Transverse colon (tissue), 4 donors: ENCODE measurements at regions not wholly inside any gene's neighbourhood (a gene's known extent, or its start where the extent isn't known, plus 50 kb on each side); places are given as distances from the start of the nearest gene placed in this dataset.
"Not testable (repeated sequence)": the region's sequence is repeated elsewhere in the genome, so short reads cannot be mapped to it uniquely, and the experiment has no call there.

Experiments
- DNase-seq: peaks from one replicate; pipeline ENCODE4 v3.0.0-alpha.2; 2019
- H3K27ac ChIP-seq, 4 donors: fragments of 200-600 bp; sonication (generic); 2 replicates each; pipeline ENCODE4 v1.5.1; 2016 to 2018; ENCODE audit warnings: inconsistent platforms in 4 of 4
- H3K27me3 ChIP-seq: fragments of 200-600 bp; sonication (generic); 2 replicates; pipeline ENCODE4 v1.5.1; 2017; ENCODE audit warnings: inconsistent platforms
- H3K36me3 ChIP-seq, 4 donors: fragments of 200-600 bp; sonication (generic); 2 replicates each; pipeline ENCODE4 v1.5.1; 2017 to 2019; ENCODE audit warnings: inconsistent platforms in 4 of 4
- H3K4me1 ChIP-seq, 4 donors: fragments of 200-600 bp; sonication (generic); 2 replicates each; pipeline ENCODE4 v1.5.1; 2017 to 2020; ENCODE audit warnings: inconsistent platforms in 4 of 4
- H3K4me3 ChIP-seq, 4 donors: fragments of 200-600 bp; sonication (generic); 1 replicate in 1 of 4; 2 replicates in 3 of 4; pipeline versions ENCODE4 v1.5.1 to v1.6.1; 2017 to 2019; ENCODE audit warnings: inconsistent platforms in 4 of 4
- H3K9me3 ChIP-seq, 2 donors: fragments of 200-600 bp; sonication (generic); 2 replicates each; pipeline ENCODE4 v1.5.1; 2017 to 2019; ENCODE audit warnings: inconsistent platforms in 2 of 2
- CTCF ChIP-seq, 5 experiments: fragments of 200-600 bp in 3 of 5; fragments of 450-650 bp in 2 of 5; sonication (generic) in 3 of 5; IDR thresholded peaks; 1 replicate in 2 of 5; 2 replicates in 3 of 5; pipeline ENCODE4 v1.5.1; 2016 to 2017; ENCODE audit warnings: antibody characterized with exemption in 5 of 5, inconsistent platforms in 3 of 5, mild to moderate bottlenecking in 2 of 5, moderate library complexity in 1 of 5
- EP300 ChIP-seq: sonication (generic); formaldehyde crosslinking; IDR thresholded peaks from one replicate; pipeline ENCODE4 v1.6.1; 2017; ENCODE audit warnings: antibody characterized with exemption, low read depth
- POLR2A ChIP-seq: fragments of 450-650 bp; IDR thresholded peaks from one replicate; pipeline ENCODE4 v1.6.1; 2016; ENCODE audit warnings: antibody characterized with exemption, mild to moderate bottlenecking, moderate library complexity
- POLR2AphosphoS5 ChIP-seq, 3 donors: sonication (generic); formaldehyde crosslinking; IDR thresholded peaks; one replicate each; pipeline ENCODE4 v1.6.1; 2016; ENCODE audit warnings: antibody characterized with exemption in 3 of 3
- WGBS, 2 donors: methylation state at CpG; one replicate each; pipeline ENCODE4 v1.1.5; 2018; ENCODE audit warnings: low coverage in 1 of 2; 5-methylcytosine and 5-hydroxymethylcytosine counted together
- in situ Hi-C, 4 donors: fragments of 200-750 bp; cut with MboI; loops; one replicate each; pipeline versions ENCODE4 v1.15.0 to v1.15.1; 2017; ENCODE audit warnings: low sequenced_read_pairs in 3 of 4, low pct_ligation_motif_present in 1 of 4, low pct_unique_long_range_greater_than_20kb in 1 of 4
- intact Hi-C: fragments of 100-400 bp; cut with DNase I; formaldehyde crosslinking; loops from one replicate; pipeline ENCODE4 v1.15.1; 2023; ENCODE audit warnings: low total_unique reads

GRCh38 chr2:150806336-150806735, 318.9 kb upstream of the RND3 start:
- 30 to 32% methylated on average over 4 of the region's 4 CpGs for WGBS, 2 donors
- Histone ChIP-seq H3K27me3 (no peaks in the 10 kb centered on the region), H3K9me3 (no peaks in the 10 kb centered on the region), H3K4me3 (no peak overlapping the region), H3K4me1 (no peaks in the 10 kb centered on the region), H3K27ac (no peak overlapping the region), H3K36me3 (no peaks in the 10 kb centered on the region)
- intact Hi-C loops (no loop called here), in situ Hi-C loops (no loop called here)
- DNase-seq: no peak
- no peak for TF ChIP-seq POLR2AphosphoS5 (IDR thresholded peaks at IDR 0.05)
- no peak for TF ChIP-seq EP300
- TF ChIP-seq POLR2A: no peak
- no peak for TF ChIP-seq CTCF (IDR thresholded peaks at IDR 0.05)

- no peak for DNase-seq
Measured at GRCh38 chr2:150803689-150804398, 316.4 kb upstream of the RND3 start.

GRCh38 chr2:150802635-150803034, 315.2 kb upstream of the RND3 start:
- in situ Hi-C loops: no loop called here
- Histone ChIP-seq H3K9me3 (no peaks in the 10 kb centered on the region), H3K27ac (no peak overlapping the region), H3K4me3 (no peak overlapping the region), H3K4me1 (no peaks in the 10 kb centered on the region), H3K27me3 (no peaks in the 10 kb centered on the region), H3K36me3 (no peaks in the 10 kb centered on the region)
- TF ChIP-seq CTCF (IDR thresholded peaks at IDR 0.05) (no peak), POLR2AphosphoS5 (IDR thresholded peaks at IDR 0.05) (no peak), POLR2A (no peak), EP300 (no peak)
- intact Hi-C loops: no loop called here
- WGBS, 2 donors: 95 to 100% methylated on average over 1 of the region's 1 CpG
- no peak for DNase-seq

More at GRCh38 chr2:150803689-150804398, 316.4 kb upstream of the RND3 start:
- H3K4me3 ChIP-seq: no peak overlapping the region
- no peaks in the 10 kb centered on the region for H3K36me3 ChIP-seq
- H3K4me1 ChIP-seq: no peaks in the 10 kb centered on the region
- H3K27me3 ChIP-seq: no peaks in the 10 kb centered on the region
- 63 to 67% methylated on average over 3 to 6 of the region's 6 CpGs for WGBS, 2 donors
- H3K9me3 ChIP-seq: no peaks in the 10 kb centered on the region
- no peak overlapping the region for H3K27ac ChIP-seq
- in situ Hi-C loops: no loop called here
- TF ChIP-seq POLR2A (no peak), CTCF (IDR thresholded peaks at IDR 0.05) (no peak), POLR2AphosphoS5 (IDR thresholded peaks at IDR 0.05) (no peak), EP300 (no peak)
- intact Hi-C loops: no loop called here

GRCh38 chr2:150796236-150796635, 308.8 kb upstream of the RND3 start:
- in situ Hi-C loops, H3K27me3 ChIP-seq, H3K36me3 ChIP-seq, H3K4me1 ChIP-seq, intact Hi-C loops, H3K27ac ChIP-seq, H3K4me3 ChIP-seq, H3K9me3 ChIP-seq, DNase-seq: not testable (repeated sequence)
- 44 to 61% methylated on average over 3 of the region's 3 CpGs for WGBS, 2 donors
